Smooth muscle cell (in vitro differentiated cells): ENCODE measurements at regions not wholly inside any gene's neighbourhood (a gene's known extent, or its start where the extent isn't known, plus 50 kb on each side); places are given as distances from the start of the nearest gene placed in this dataset.

ENCODE experiments used
- DNase-seq: peaks from one replicate; lab custom pipeline; 2025; ENCODE audit not compliant: unreplicated experiment; lab: John Stamatoyannopoulos, UW
- H2AFZ ChIP-seq: fragments of 200-600 bp; sonication (generic); 2 replicates; pipeline ENCODE4 v1.6.0; 2016; ENCODE audit warnings: antibody characterized with exemption, low read depth, mild to moderate bottlenecking
- H3F3A ChIP-seq: fragments of 200-600 bp; sonication (generic); 2 replicates; pipeline ENCODE4 v1.6.0; 2017; ENCODE audit warnings: antibody characterized with exemption, low read depth
- H3K27ac ChIP-seq: fragments of 200-600 bp; sonication (generic); 2 replicates; pipeline ENCODE4 v1.5.1; 2016; ENCODE audit warnings: low read depth, mild to moderate bottlenecking
- H3K27me3 ChIP-seq: fragments of 200-600 bp; sonication (generic); 2 replicates; pipeline ENCODE4 v1.6.1; 2016; ENCODE audit warnings: low read depth, mild to moderate bottlenecking
- H3K36me3 ChIP-seq: fragments of 200-600 bp; sonication (generic); 2 replicates; pipeline ENCODE4 v1.5.1; 2016; ENCODE audit warnings: low read depth
- H3K4me1 ChIP-seq: fragments of 200-600 bp; sonication (generic); 2 replicates; pipeline ENCODE4 v1.5.1; 2016; ENCODE audit warnings: low read depth
- H3K4me2 ChIP-seq: fragments of 200-600 bp; sonication (generic); 2 replicates; pipeline ENCODE4 v1.6.0; 2016; ENCODE audit warnings: mild to moderate bottlenecking
- H3K4me3 ChIP-seq: fragments of 200-600 bp; sonication (generic); 2 replicates; pipeline ENCODE4 v1.5.1; 2016; ENCODE audit warnings: mild to moderate bottlenecking
- H3K79me2 ChIP-seq: fragments of 200-600 bp; sonication (generic); 2 replicates; pipeline ENCODE4 v1.6.0; 2016; ENCODE audit warnings: low read depth, mild to moderate bottlenecking
- H3K9ac ChIP-seq: fragments of 200-600 bp; sonication (generic); 2 replicates; pipeline ENCODE4 v1.6.0; 2016; ENCODE audit warnings: low read depth
- H3K9me3 ChIP-seq: fragments of 200-600 bp; sonication (generic); replicated peaks from 2 replicates; pipeline ENCODE4 v1.5.1; 2016; ENCODE audit warnings: low read depth
- H4K20me1 ChIP-seq: fragments of 200-600 bp; sonication (generic); 2 replicates; pipeline ENCODE4 v1.6.0; 2016; ENCODE audit warnings: low read depth
- WGBS: methylation state at CpG from one replicate; pipeline ENCODE4 v1.1.7; 2016; ENCODE audit warnings: low lambda C conversion rate; 5-methylcytosine and 5-hydroxymethylcytosine counted together
- TF ChIP-seq, protein P1 (sequence below): fragments of 200-600 bp; sonication (generic); IDR thresholded peaks from 2 replicates; pipeline ENCODE4 v1.5.1; 2017; ENCODE audit warnings: borderline replicate concordance, mild to moderate bottlenecking, antibody characterized with exemption; ENCODE audit not compliant: insufficient read depth, poor library complexity, severe bottlenecking

DNA sequence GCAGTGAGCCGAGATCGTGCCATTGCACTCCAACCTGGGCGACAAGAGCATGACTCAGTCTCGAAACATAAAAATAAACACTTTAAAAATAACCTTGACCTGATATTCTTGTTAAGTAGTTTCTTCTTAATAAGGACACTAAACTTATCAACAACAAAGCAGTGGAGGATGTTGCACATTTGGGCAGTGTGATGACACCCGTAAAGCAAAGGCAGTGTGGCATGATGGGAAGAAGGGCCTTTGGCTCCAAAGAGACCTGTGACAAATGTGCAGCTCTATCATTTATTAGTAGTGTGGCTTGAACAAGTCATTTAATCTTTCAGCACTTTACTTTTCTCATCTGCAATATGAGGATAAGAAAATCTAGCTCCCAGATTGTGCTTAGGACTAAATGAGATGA is 348.0 kb upstream of the PLD5 start:
- Histone ChIP-seq H2AFZ (no peak overlapping the region), H3K9ac (no peak overlapping the region), H3K27me3 (no peaks in the 10 kb centered on the region), H3F3A (no peaks in the 10 kb centered on the region), H3K36me3 (no peaks in the 10 kb centered on the region), H3K4me3 (no peak overlapping the region), H4K20me1 (no peaks in the 10 kb centered on the region), H3K4me1 (no peaks in the 10 kb centered on the region), H3K79me2 (no peaks in the 10 kb centered on the region), H3K9me3 (no peaks in the 10 kb centered on the region), H3K27ac (no peak overlapping the region), H3K4me2 (no peak overlapping the region)
- 95% methylated on average over 5 of the region's 5 CpGs for whole genome bisulfite sequencing
- TF ChIP-seq, protein P1, sequence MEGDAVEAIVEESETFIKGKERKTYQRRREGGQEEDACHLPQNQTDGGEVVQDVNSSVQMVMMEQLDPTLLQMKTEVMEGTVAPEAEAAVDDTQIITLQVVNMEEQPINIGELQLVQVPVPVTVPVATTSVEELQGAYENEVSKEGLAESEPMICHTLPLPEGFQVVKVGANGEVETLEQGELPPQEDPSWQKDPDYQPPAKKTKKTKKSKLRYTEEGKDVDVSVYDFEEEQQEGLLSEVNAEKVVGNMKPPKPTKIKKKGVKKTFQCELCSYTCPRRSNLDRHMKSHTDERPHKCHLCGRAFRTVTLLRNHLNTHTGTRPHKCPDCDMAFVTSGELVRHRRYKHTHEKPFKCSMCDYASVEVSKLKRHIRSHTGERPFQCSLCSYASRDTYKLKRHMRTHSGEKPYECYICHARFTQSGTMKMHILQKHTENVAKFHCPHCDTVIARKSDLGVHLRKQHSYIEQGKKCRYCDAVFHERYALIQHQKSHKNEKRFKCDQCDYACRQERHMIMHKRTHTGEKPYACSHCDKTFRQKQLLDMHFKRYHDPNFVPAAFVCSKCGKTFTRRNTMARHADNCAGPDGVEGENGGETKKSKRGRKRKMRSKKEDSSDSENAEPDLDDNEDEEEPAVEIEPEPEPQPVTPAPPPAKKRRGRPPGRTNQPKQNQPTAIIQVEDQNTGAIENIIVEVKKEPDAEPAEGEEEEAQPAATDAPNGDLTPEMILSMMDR = no peak
- DNase-seq = no peak

GRCh38 chr1:242871471-242872030 is 347.1 kb upstream of the PLD5 start:
- H3K4me2 ChIP-seq = no peak overlapping the region

GRCh38 chr1:242870966-242871365 is 346.5 kb upstream of the PLD5 start:
- no peak overlapping the region for H3K27ac ChIP-seq
- no peak for DNase-seq
- no peaks in the 10 kb centered on the region for H4K20me1 ChIP-seq
- no peaks in the 10 kb centered on the region for H3K36me3 ChIP-seq
- no peaks in the 10 kb centered on the region for H3K27me3 ChIP-seq
- no peaks in the 10 kb centered on the region for H3F3A ChIP-seq
- H2AFZ ChIP-seq = no peak overlapping the region
- TF ChIP-seq, protein P1 = no peak
- H3K9me3 ChIP-seq = no peaks in the 10 kb centered on the region
- no peak overlapping the region for H3K4me2 ChIP-seq
- H3K4me3 ChIP-seq = no peak overlapping the region
- no peaks in the 10 kb centered on the region for H3K79me2 ChIP-seq
- H3K4me1 ChIP-seq = no peaks in the 10 kb centered on the region
- no peak overlapping the region for H3K9ac ChIP-seq

More at GRCh38 chr1:242871471-242872030, 347.1 kb upstream of the PLD5 start:
- no peaks in the 10 kb centered on the region for H3K79me2 ChIP-seq
- H3K4me1 ChIP-seq = no peaks in the 10 kb centered on the region
- no peaks in the 10 kb centered on the region for H3F3A ChIP-seq
- no peak overlapping the region for H3K4me3 ChIP-seq
- no peaks in the 10 kb centered on the region for H4K20me1 ChIP-seq
- 78% methylated on average over 5 of the region's 5 CpGs for WGBS
- no peak overlapping the region for H2AFZ ChIP-seq
- no peak for DNase-seq
- no peak overlapping the region for H3K9ac ChIP-seq
- no peaks in the 10 kb centered on the region for H3K27me3 ChIP-seq
- no peaks in the 10 kb centered on the region for H3K9me3 ChIP-seq
- H3K27ac ChIP-seq = no peak overlapping the region
- no peaks in the 10 kb centered on the region for H3K36me3 ChIP-seq
- TF ChIP-seq, protein P1 = no peak

DNA sequence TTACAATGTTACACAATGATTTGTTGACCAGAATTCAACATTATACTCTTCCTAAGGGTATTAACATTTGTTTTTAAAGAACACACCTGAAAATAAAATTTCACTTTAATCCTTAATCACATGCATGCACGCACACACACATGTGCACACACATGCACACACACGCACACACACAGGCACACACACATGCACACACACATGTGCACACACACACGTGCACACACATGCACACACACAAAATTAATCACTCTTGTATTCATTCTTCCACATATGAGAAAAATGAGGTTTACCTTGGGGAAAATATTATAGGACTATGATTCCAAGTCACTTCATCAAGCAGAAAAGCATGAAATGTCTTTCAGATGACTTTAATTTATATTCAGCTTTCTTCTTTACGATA is 331.8 kb upstream of the PLD5 start:
- DNase-seq = no peak
- Histone ChIP-seq H4K20me1 (no peaks in the 10 kb centered on the region), H3K36me3 (no peaks in the 10 kb centered on the region), H3K9ac (no peak overlapping the region), H2AFZ (no peak overlapping the region), H3K4me3 (no peak overlapping the region), H3K9me3 (no peaks in the 10 kb centered on the region), H3F3A (no peaks in the 10 kb centered on the region), H3K4me2 (no peak overlapping the region), H3K79me2 (no peaks in the 10 kb centered on the region), H3K27me3 (no peaks in the 10 kb centered on the region), H3K27ac (no peak overlapping the region), H3K4me1 (no peaks in the 10 kb centered on the region)
- WGBS = 80% methylated on average over 4 of the region's 4 CpGs
- TF ChIP-seq, protein P1 = no peak
